ENCODE measurements at regions not wholly inside any gene's neighbourhood (a gene's known extent, or its start where the extent isn't known, plus 50 kb on each side); places are given as distances from the start of the nearest gene placed in this dataset.
"Not testable (repeated sequence)": the region's sequence is repeated elsewhere in the genome, so short reads cannot be mapped to it uniquely, and the experiment has no call there.

DNA sequence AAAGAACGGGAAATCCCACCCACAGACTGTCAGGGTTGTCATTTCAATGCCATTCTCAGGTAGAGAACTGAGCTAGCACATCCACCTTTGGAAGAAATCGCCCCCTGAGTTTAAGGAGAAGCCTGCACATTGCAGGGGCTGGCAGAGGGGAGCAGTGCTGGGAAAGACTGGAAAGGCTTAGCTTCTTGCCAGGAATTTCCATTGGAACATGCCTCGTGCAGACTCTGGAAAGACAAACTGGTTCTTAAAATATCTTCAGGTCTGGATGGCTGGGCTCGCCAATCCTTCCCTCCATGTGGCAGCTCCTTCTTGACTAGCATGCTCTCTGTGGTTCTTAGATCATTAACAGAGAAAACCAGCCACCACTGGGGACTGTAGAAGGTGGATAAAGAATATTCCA, 414.1 kb downstream of the TSHZ3 start:
- TF ChIP-seq POLR2AphosphoS5 (IDR thresholded peaks at IDR 0.05) (no peak), SMC3 (conservative IDR thresholded peaks at IDR 0.05; ENCODE audit: poor library complexity) (no peak), EZH2 (IDR thresholded peaks at IDR 0.05; ENCODE audit: borderline replicate concordance, insufficient read depth, low read length, poor library complexity, severe bottlenecking) (no peak), MXI1 (conservative IDR thresholded peaks at IDR 0.05; ENCODE audit: poor library complexity, severe bottlenecking) (no peak), TAF1 (IDR thresholded peaks at IDR 0.05; ENCODE audit: low read depth) (no peak), EP300 (conservative IDR thresholded peaks at IDR 0.05; ENCODE audit: poor library complexity, severe bottlenecking) (no peak), RAD21 (conservative IDR thresholded peaks at IDR 0.05) (no peak)
- TF ChIP-seq, protein P1, sequence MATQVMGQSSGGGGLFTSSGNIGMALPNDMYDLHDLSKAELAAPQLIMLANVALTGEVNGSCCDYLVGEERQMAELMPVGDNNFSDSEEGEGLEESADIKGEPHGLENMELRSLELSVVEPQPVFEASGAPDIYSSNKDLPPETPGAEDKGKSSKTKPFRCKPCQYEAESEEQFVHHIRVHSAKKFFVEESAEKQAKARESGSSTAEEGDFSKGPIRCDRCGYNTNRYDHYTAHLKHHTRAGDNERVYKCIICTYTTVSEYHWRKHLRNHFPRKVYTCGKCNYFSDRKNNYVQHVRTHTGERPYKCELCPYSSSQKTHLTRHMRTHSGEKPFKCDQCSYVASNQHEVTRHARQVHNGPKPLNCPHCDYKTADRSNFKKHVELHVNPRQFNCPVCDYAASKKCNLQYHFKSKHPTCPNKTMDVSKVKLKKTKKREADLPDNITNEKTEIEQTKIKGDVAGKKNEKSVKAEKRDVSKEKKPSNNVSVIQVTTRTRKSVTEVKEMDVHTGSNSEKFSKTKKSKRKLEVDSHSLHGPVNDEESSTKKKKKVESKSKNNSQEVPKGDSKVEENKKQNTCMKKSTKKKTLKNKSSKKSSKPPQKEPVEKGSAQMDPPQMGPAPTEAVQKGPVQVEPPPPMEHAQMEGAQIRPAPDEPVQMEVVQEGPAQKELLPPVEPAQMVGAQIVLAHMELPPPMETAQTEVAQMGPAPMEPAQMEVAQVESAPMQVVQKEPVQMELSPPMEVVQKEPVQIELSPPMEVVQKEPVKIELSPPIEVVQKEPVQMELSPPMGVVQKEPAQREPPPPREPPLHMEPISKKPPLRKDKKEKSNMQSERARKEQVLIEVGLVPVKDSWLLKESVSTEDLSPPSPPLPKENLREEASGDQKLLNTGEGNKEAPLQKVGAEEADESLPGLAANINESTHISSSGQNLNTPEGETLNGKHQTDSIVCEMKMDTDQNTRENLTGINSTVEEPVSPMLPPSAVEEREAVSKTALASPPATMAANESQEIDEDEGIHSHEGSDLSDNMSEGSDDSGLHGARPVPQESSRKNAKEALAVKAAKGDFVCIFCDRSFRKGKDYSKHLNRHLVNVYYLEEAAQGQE (IDR thresholded peaks at IDR 0.05; ENCODE audit: borderline replicate concordance): no peak
- TF ChIP-seq, protein P2, sequence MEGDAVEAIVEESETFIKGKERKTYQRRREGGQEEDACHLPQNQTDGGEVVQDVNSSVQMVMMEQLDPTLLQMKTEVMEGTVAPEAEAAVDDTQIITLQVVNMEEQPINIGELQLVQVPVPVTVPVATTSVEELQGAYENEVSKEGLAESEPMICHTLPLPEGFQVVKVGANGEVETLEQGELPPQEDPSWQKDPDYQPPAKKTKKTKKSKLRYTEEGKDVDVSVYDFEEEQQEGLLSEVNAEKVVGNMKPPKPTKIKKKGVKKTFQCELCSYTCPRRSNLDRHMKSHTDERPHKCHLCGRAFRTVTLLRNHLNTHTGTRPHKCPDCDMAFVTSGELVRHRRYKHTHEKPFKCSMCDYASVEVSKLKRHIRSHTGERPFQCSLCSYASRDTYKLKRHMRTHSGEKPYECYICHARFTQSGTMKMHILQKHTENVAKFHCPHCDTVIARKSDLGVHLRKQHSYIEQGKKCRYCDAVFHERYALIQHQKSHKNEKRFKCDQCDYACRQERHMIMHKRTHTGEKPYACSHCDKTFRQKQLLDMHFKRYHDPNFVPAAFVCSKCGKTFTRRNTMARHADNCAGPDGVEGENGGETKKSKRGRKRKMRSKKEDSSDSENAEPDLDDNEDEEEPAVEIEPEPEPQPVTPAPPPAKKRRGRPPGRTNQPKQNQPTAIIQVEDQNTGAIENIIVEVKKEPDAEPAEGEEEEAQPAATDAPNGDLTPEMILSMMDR (IDR thresholded peaks at IDR 0.05; ENCODE audit: poor library complexity, severe bottlenecking): no peak
- H3F3A ChIP-seq (ENCODE audit: insufficient read depth, low read length, poor library complexity, severe bottlenecking): no peaks in the 10 kb centered on the region
- no peaks in the 10 kb centered on the region for H3K9me2 ChIP-seq (ENCODE audit: insufficient read depth, low read length)
- no peaks in the 10 kb centered on the region for H3K36me3 ChIP-seq (ENCODE audit: insufficient read depth, low read length)
- no peaks in the 10 kb centered on the region for H3K27me3 ChIP-seq (ENCODE audit: insufficient read depth, low read depth, low read length)
- no peak overlapping the region for H3K4me3 ChIP-seq (ENCODE audit: low read length)
- no peaks in the 10 kb centered on the region for H3K79me2 ChIP-seq (replicated peaks; ENCODE audit: insufficient read depth, low read length)
- H3K4me2 ChIP-seq (ENCODE audit: low read length): no peak overlapping the region
- H4K20me1 ChIP-seq (ENCODE audit: insufficient read depth): no peaks in the 10 kb centered on the region
- H3K9me3 ChIP-seq (ENCODE audit: low read length): no peaks in the 10 kb centered on the region
- H2AFZ ChIP-seq (ENCODE audit: low read depth, low read length): no peak overlapping the region
- no peak overlapping the region for H3K9ac ChIP-seq (ENCODE audit: low read length)
- H3K27ac ChIP-seq (ENCODE audit: low read length): no peak overlapping the region

DNA sequence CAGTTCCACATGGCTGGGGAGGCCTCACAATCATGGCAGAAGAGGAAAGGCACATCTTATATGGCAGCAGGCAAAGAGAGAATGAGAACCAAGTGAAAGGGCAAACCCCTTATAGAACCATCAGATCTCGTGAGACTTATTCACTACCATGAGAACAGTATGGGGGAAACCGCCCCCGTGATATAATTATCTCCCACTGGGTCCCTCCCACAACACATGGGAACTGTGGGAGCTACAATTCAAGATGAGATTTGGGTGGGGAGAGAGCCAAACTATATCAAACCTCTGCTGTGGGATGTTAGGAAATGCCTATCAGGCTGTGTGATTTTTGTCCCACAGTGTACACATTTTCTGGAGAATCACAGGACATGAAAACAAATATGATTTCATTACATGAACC, 415.8 kb downstream of the TSHZ3 start:
- H3K36me3 ChIP-seq (ENCODE audit: insufficient read depth, low read length); H3K27me3 ChIP-seq (ENCODE audit: insufficient read depth, low read depth, low read length); H3K4me3 ChIP-seq (ENCODE audit: low read length); H3K79me2 ChIP-seq (replicated peaks; ENCODE audit: insufficient read depth, low read length); H3K9ac ChIP-seq (ENCODE audit: low read length); H4K20me1 ChIP-seq (ENCODE audit: insufficient read depth); H3K9me2 ChIP-seq (ENCODE audit: insufficient read depth, low read length); H3K4me2 ChIP-seq (ENCODE audit: low read length); H3F3A ChIP-seq (ENCODE audit: insufficient read depth, low read length, poor library complexity, severe bottlenecking); H3K9me3 ChIP-seq (ENCODE audit: low read length); H3K27ac ChIP-seq (ENCODE audit: low read length); H2AFZ ChIP-seq (ENCODE audit: low read depth, low read length): not testable (repeated sequence)

DNA sequence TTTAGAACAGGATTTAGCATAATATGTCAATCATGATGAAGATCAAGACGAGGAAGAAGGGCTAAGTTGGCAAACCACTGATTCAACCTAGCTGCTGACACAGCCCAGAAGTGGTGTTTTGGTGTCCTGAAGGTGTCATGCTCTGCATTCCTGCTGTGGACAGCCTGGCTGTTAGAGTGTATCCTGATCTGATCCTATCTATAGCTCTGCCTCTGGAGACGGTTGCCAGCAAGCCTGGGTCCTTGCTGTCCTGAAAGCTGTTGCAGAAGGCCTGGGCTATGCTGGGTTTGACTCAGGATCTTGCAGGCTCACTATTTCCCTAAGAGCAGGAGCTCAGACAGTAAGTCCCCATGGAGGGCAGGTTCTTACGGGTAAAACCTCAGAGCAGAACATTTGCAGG, 416.4 kb downstream of the TSHZ3 start:
- Histone ChIP-seq H3K4me2 (ENCODE audit: low read length) (no peak overlapping the region), H3K4me3 (ENCODE audit: low read length) (no peak overlapping the region), H2AFZ (ENCODE audit: low read depth, low read length) (no peak overlapping the region), H3K9me2 (ENCODE audit: insufficient read depth, low read length) (no peaks in the 10 kb centered on the region), H3K79me2 (replicated peaks; ENCODE audit: insufficient read depth, low read length) (no peaks in the 10 kb centered on the region), H4K20me1 (ENCODE audit: insufficient read depth) (no peaks in the 10 kb centered on the region), H3K9me3 (ENCODE audit: low read length) (no peaks in the 10 kb centered on the region), H3K27ac (ENCODE audit: low read length) (no peak overlapping the region), H3F3A (ENCODE audit: insufficient read depth, low read length, poor library complexity, severe bottlenecking) (no peaks in the 10 kb centered on the region), H3K9ac (ENCODE audit: low read length) (no peak overlapping the region), H3K27me3 (ENCODE audit: insufficient read depth, low read depth, low read length) (no peaks in the 10 kb centered on the region), H3K36me3 (ENCODE audit: insufficient read depth, low read length) (no peaks in the 10 kb centered on the region)
- TF ChIP-seq, protein P1 (IDR thresholded peaks at IDR 0.05; ENCODE audit: borderline replicate concordance): no peak
- no peak for TF ChIP-seq EP300 (conservative IDR thresholded peaks at IDR 0.05; ENCODE audit: poor library complexity, severe bottlenecking)
- TF ChIP-seq MXI1 (conservative IDR thresholded peaks at IDR 0.05; ENCODE audit: poor library complexity, severe bottlenecking): no peak
- TF ChIP-seq, protein P2 (IDR thresholded peaks at IDR 0.05; ENCODE audit: poor library complexity, severe bottlenecking): no peak
- no peak for TF ChIP-seq SMC3 (conservative IDR thresholded peaks at IDR 0.05; ENCODE audit: poor library complexity)

Data from neural cell (in vitro differentiated cells).